Keratinocyte (primary cell): ENCODE measurements at regions not wholly inside any gene's neighbourhood (a gene's known extent, or its start where the extent isn't known, plus 50 kb on each side); places are given as distances from the start of the nearest gene placed in this dataset.

Experiments used
- DNase-seq: peaks from one replicate; pipeline ENCODE4 v3.0.0-alpha.2; 2011; ENCODE audit warnings: low read depth, missing footprints, low spot score
- FAIRE-seq: peaks from 2 replicates; lab custom pipeline; 2011; peaks lifted over from hg19 to GRCh38; lab: Jason Lieb, UNC
- H2AFZ ChIP-seq: 2 replicates; pipeline ENCODE4 v1.6.0; 2012; ENCODE audit warnings: low read length, control low read depth, inconsistent platforms; ENCODE audit not compliant: control insufficient read depth
- H3K27ac ChIP-seq: 2 replicates; pipeline ENCODE4 v1.5.1; 2011; ENCODE audit warnings: low read length; ENCODE audit not compliant: control insufficient read depth, insufficient read depth
- H3K27me3 ChIP-seq: 3 replicates; pipeline ENCODE4 v1.6.0; 2011; ENCODE audit warnings: low read length; ENCODE audit not compliant: control insufficient read depth, insufficient read depth; ENCODE audit errors: extremely low read depth
- H3K36me3 ChIP-seq, 2 experiments: 2 replicates in 1 of 2; 3 replicates in 1 of 2; pipeline ENCODE4 v1.5.1; 2011; ENCODE audit warnings: low read length in 2 of 2, mild to moderate bottlenecking in 1 of 2; ENCODE audit not compliant: control insufficient read depth in 2 of 2, insufficient read depth in 2 of 2; ENCODE audit errors: extremely low read depth in 1 of 2
- H3K4me1 ChIP-seq: 3 replicates; pipeline ENCODE4 v1.5.1; 2011; ENCODE audit warnings: low read length; ENCODE audit not compliant: control insufficient read depth, insufficient read depth; ENCODE audit errors: extremely low read depth
- H3K4me2 ChIP-seq: 3 replicates; pipeline ENCODE4 v1.6.0; 2011; ENCODE audit warnings: low read depth, low read length; ENCODE audit not compliant: control insufficient read depth, insufficient read depth; ENCODE audit errors: extremely low read depth
- H3K4me3 ChIP-seq, 3 experiments: fragments of 200-600 bp in 1 of 3; sonication (generic) in 1 of 3; 2 replicates in 2 of 3; 3 replicates in 1 of 3; pipeline ENCODE4 v1.5.1; 2011 to 2016; ENCODE audit warnings: low read length in 3 of 3, mild to moderate bottlenecking in 3 of 3, control low read depth in 2 of 3, inconsistent platforms in 1 of 3, low read depth in 1 of 3, mixed read lengths in 1 of 3, mixed run types in 1 of 3, moderate library complexity in 1 of 3; ENCODE audit not compliant: control insufficient read depth in 2 of 3, insufficient read depth in 2 of 3; ENCODE audit errors: extremely low read depth in 1 of 3
- H3K79me2 ChIP-seq: 2 replicates; pipeline ENCODE4 v1.6.0; 2012; ENCODE audit warnings: low read length; ENCODE audit not compliant: control insufficient read depth, insufficient read depth
- H3K9ac ChIP-seq: 3 replicates; pipeline ENCODE4 v1.6.0; 2011; ENCODE audit warnings: low read length; ENCODE audit not compliant: control insufficient read depth, insufficient read depth; ENCODE audit errors: extremely low read depth
- H3K9me1 ChIP-seq: 3 replicates; pipeline ENCODE4 v1.6.0; 2011; ENCODE audit warnings: low read length; ENCODE audit not compliant: control insufficient read depth, insufficient read depth; ENCODE audit errors: extremely low read depth
- H3K9me3 ChIP-seq: 2 replicates; pipeline ENCODE4 v1.5.1; 2012; ENCODE audit warnings: low read depth, low read length; ENCODE audit not compliant: control insufficient read depth
- H4K20me1 ChIP-seq: 3 replicates; pipeline ENCODE4 v1.6.0; 2011; ENCODE audit warnings: low read length; ENCODE audit not compliant: control insufficient read depth, insufficient read depth; ENCODE audit errors: extremely low read depth
- CTCF ChIP-seq, 3 experiments: IDR thresholded peaks in 1 of 3; conservative IDR thresholded peaks in 1 of 3; optimal IDR thresholded peaks in 1 of 3; 2 replicates in 2 of 3; 3 replicates in 1 of 3; pipeline versions ENCODE3 to v1.5.1; 2011; ENCODE audit warnings: low read length in 3 of 3, mild to moderate bottlenecking in 3 of 3, moderate library complexity in 2 of 3, control low read depth in 1 of 3, inconsistent platforms in 1 of 3; ENCODE audit not compliant: insufficient read depth in 2 of 3; ENCODE audit errors: extremely low read depth in 1 of 3
- EZH2 ChIP-seq: IDR thresholded peaks from one replicate; pipeline ENCODE4 v1.6.1; 2012; ENCODE audit warnings: inconsistent platforms, mild to moderate bottlenecking, low read length, moderate library complexity
- dilution Hi-C: fragments of 300-500 bp; cut with MboI; formaldehyde crosslinking; loops from one replicate; pipeline ENCODE4 v1.7.0; 2020; ENCODE audit warnings: low sequenced_read_pairs; ENCODE audit not compliant: extremely low pct_ligation_motif_present

- dilution Hi-C loops, result no loop called here
- H3K9me1 ChIP-seq, result no peaks in the 10 kb centered on the region
Observed at GRCh38 chr1:194717334-194717733, 1530.9 kb upstream of the B3GALT2 start.

GRCh38 chr1:194710671-194711070 is 1524.3 kb upstream of the B3GALT2 start:
- Histone ChIP-seq H3K4me3 (no peak overlapping the region), H3K4me1 (no peaks in the 10 kb centered on the region), H3K27me3 (no peaks in the 10 kb centered on the region), H3K27ac (no peak overlapping the region), H2AFZ (no peak overlapping the region), H3K9me1 (no peaks in the 10 kb centered on the region), H3K4me2 (no peak overlapping the region), H4K20me1 (no peaks in the 10 kb centered on the region), H3K9ac (no peak overlapping the region), H3K9me3 (no peaks in the 10 kb centered on the region), H3K36me3 (no peaks in the 10 kb centered on the region), H3K79me2 (no peaks in the 10 kb centered on the region)
- no peak for DNase-seq
- dilution Hi-C loops, result no loop called here
- no peak for TF ChIP-seq CTCF (optimal IDR thresholded peaks at IDR 0.05 in 1 of 3, IDR thresholded peaks at IDR 0.05 in 1 of 3, conservative IDR thresholded peaks at IDR 0.05 in 1 of 3; ENCODE audit: extremely low read depth in 1 of 3, insufficient read depth in 2 of 3, low read length in 3 of 3)
- TF ChIP-seq EZH2, result no peak
- FAIRE-seq, result no peak

More at GRCh38 chr1:194717334-194717733, 1530.9 kb upstream of the B3GALT2 start:
- Histone ChIP-seq H3K9me3 (no peaks in the 10 kb centered on the region), H3K27ac (no peak overlapping the region), H3K4me3 (no peak overlapping the region), H2AFZ (no peak overlapping the region), H4K20me1 (no peaks in the 10 kb centered on the region), H3K27me3 (no peaks in the 10 kb centered on the region), H3K79me2 (no peaks in the 10 kb centered on the region), H3K4me1 (no peaks in the 10 kb centered on the region), H3K4me2 (no peak overlapping the region), H3K36me3 (no peaks in the 10 kb centered on the region), H3K9ac (no peak overlapping the region)
- DNase-seq (no peak), FAIRE-seq (no peak)
- TF ChIP-seq CTCF (optimal IDR thresholded peaks at IDR 0.05 in 1 of 3, IDR thresholded peaks at IDR 0.05 in 1 of 3, conservative IDR thresholded peaks at IDR 0.05 in 1 of 3; ENCODE audit: extremely low read depth in 1 of 3, insufficient read depth in 2 of 3, low read length in 3 of 3), result no peak
- no peak for TF ChIP-seq EZH2
